ENCODE measurements at regions not wholly inside any gene's neighbourhood (a gene's known extent, or its start where the extent isn't known, plus 50 kb on each side); places are given as distances from the start of the nearest gene placed in this dataset.

- Mint-ChIP-seq H3K36me3 (ENCODE audit: low read depth, unreplicated experiment) (peaks cover 8% of the 10 kb centered on the region), H3K27me3 (ENCODE audit: unreplicated experiment) (peaks cover 3% of the 10 kb centered on the region), H3K4me1 (ENCODE audit: unreplicated experiment) (no peaks in the 10 kb centered on the region), H3K4me3 (ENCODE audit: unreplicated experiment) (no peak overlapping the region), H3K27ac (ENCODE audit: unreplicated experiment) (no peak overlapping the region), H3K9me3 (ENCODE audit: unreplicated experiment) (peaks cover 8% of the 10 kb centered on the region)
- no peak for DNase-seq (ENCODE audit: low spot score)
- TF ChIP-seq CTCF (IDR thresholded peaks at IDR 0.05; ENCODE audit: unreplicated experiment) = no peak
These were observed 180.7 kb upstream of the SFRP2 start for GRCh38 chr4:153969542-153969941.

- Mint-ChIP-seq H3K27ac (ENCODE audit: unreplicated experiment) (no peak overlapping the region), H3K27me3 (ENCODE audit: unreplicated experiment) (no peaks in the 10 kb centered on the region), H3K4me1 (ENCODE audit: unreplicated experiment) (no peaks in the 10 kb centered on the region), H3K36me3 (ENCODE audit: low read depth, unreplicated experiment) (no peaks in the 10 kb centered on the region), H3K4me3 (ENCODE audit: unreplicated experiment) (no peak overlapping the region), H3K9me3 (ENCODE audit: unreplicated experiment) (no peaks in the 10 kb centered on the region)
- no peak for DNase-seq (ENCODE audit: low spot score)
- TF ChIP-seq CTCF (IDR thresholded peaks at IDR 0.05; ENCODE audit: unreplicated experiment) = no peak
These were observed 177.8 kb upstream of the SFRP2 start for GRCh38 chr4:153966641-153967040.

GRCh38 chr4:153963216-153963615 is 174.3 kb upstream of the SFRP2 start:
- H3K4me3 Mint-ChIP-seq (ENCODE audit: unreplicated experiment) = no peak overlapping the region
- DNase-seq (ENCODE audit: low spot score) = no peak

GRCh38 chr4:153962311-153963039 is 173.6 kb upstream of the SFRP2 start:
- Mint-ChIP-seq H3K36me3 (ENCODE audit: low read depth, unreplicated experiment) (no peaks in the 10 kb centered on the region), H3K27ac (ENCODE audit: unreplicated experiment) (no peak overlapping the region), H3K27me3 (ENCODE audit: unreplicated experiment) (peaks cover 3% of the 10 kb centered on the region), H3K4me3 (ENCODE audit: unreplicated experiment) (no peak overlapping the region), H3K9me3 (ENCODE audit: unreplicated experiment) (no peaks in the 10 kb centered on the region), H3K4me1 (ENCODE audit: unreplicated experiment) (no peaks in the 10 kb centered on the region)
- TF ChIP-seq CTCF (IDR thresholded peaks at IDR 0.05; ENCODE audit: unreplicated experiment) = no peak
- no peak for DNase-seq (ENCODE audit: low spot score)

More at GRCh38 chr4:153963216-153963615, 174.3 kb upstream of the SFRP2 start:
- H3K9me3 Mint-ChIP-seq (ENCODE audit: unreplicated experiment) = no peaks in the 10 kb centered on the region
- peaks cover 3% of the 10 kb centered on the region for H3K27me3 Mint-ChIP-seq (ENCODE audit: unreplicated experiment)
- TF ChIP-seq CTCF (IDR thresholded peaks at IDR 0.05; ENCODE audit: unreplicated experiment) = no peak
- no peak overlapping the region for H3K27ac Mint-ChIP-seq (ENCODE audit: unreplicated experiment)
- no peaks in the 10 kb centered on the region for H3K4me1 Mint-ChIP-seq (ENCODE audit: unreplicated experiment)
- no peaks in the 10 kb centered on the region for H3K36me3 Mint-ChIP-seq (ENCODE audit: low read depth, unreplicated experiment)

GRCh38 chr4:153955327-153955726 is 166.4 kb upstream of the SFRP2 start:
- DNase-seq (ENCODE audit: low spot score) = no peak
- H3K4me3 Mint-ChIP-seq (ENCODE audit: unreplicated experiment) = no peak overlapping the region
- TF ChIP-seq CTCF (IDR thresholded peaks at IDR 0.05; ENCODE audit: unreplicated experiment) = no peak
- no peaks in the 10 kb centered on the region for H3K4me1 Mint-ChIP-seq (ENCODE audit: unreplicated experiment)
- no peaks in the 10 kb centered on the region for H3K9me3 Mint-ChIP-seq (ENCODE audit: unreplicated experiment)
- peaks cover 5% of the 10 kb centered on the region for H3K27me3 Mint-ChIP-seq (ENCODE audit: unreplicated experiment)
- no peaks in the 10 kb centered on the region for H3K36me3 Mint-ChIP-seq (ENCODE audit: low read depth, unreplicated experiment)
- no peak overlapping the region for H3K27ac Mint-ChIP-seq (ENCODE audit: unreplicated experiment)
